Suppressor macrophage treated with lipopolysaccharide for 4 hours (primary cell): ENCODE measurements at regions not wholly inside any gene's neighbourhood (a gene's known extent, or its start where the extent isn't known, plus 50 kb on each side); places are given as distances from the start of the nearest gene placed in this dataset.
A peak's percentile ranks its signal among the peaks of the same experiment; 100 is the strongest.
"Not testable (repeated sequence)": the region's sequence is repeated elsewhere in the genome, so short reads cannot be mapped to it uniquely, and the experiment has no call there.

Source experiments
- DNase-seq: peaks from one replicate; pipeline ENCODE4 v3.0.0-alpha.2; 2020

GRCh38 chr5:117681431-117682254 is 1107.0 kb upstream of the SEMA6A start:
- no peak for DNase-seq

DNA sequence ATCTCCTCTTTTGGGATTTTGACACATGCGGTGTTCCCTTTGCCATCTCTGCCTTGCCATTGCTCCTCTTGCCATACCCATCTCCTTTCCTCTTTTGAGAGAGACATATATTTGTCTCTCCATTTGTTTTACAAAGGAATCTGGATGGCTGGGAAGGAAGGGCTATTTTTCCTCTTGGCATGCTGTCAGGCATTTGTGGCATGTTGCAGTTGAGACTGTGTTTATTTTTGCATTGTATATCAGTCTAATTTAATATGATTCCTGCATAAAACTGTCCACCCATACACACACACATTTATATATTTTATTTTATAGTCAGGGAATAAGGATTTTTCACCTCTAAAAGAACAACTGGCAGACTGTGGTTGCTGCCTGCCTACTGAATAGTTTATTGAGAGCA is 1105.8 kb upstream of the SEMA6A start:
- DNase-seq, result no peak

DNA sequence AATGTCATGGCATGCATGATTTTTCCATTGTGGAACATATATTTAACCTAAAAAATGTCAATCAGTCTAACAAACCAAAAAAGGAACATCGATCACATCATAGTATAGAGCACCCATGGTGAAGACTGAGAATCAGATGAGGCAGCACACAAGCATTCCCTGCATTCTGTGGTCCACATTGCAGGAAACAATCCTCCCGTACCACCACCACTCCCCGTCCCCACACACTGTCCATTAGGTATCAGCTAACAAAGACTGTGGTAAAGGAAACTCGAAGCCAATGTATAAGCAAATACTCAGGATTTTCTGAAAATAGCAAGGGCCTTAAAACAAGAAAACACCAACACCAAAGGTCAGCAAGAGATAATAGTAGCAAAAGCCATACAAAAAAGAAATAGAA is 1104.4 kb upstream of the SEMA6A start:
- no peak for DNase-seq

DNA sequence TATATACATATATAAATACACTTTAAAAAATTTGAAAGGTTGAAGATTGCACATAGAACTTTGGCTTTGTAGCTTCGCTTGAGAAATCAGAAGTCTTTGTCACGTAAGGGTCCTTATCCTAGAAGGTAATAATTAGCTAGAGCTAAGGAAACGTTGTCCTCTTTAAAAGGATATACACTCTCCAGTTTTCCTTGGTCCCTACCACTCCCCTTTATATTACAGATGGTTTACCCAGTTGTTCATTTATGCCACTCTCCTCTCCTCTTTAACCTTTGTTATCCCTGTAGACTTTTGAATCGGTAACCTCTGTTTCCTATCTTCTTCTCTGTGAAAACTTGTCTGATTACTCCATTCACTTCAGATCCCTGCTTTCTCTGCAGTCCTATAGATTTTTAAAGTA is 1101.0 kb upstream of the SEMA6A start:
- DNase-seq, result no peak

DNA sequence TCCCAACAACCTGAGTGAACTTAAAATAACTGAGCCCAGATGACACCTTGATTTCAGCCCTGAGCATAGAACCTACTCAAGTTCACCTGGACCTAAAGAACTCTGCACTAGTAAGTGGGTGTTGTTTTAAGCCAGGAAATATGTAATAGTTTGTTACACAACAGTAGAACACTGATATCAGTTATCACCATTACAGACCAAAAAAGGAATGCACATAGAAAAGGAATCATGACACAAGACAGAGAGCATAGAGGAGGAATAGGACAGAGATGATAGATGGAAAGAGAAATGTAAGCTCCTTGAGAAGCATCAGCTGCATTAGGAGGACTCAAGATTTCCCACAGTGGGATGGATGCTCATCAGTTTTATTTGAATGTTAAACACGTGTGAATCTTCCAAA is 1096.9 kb upstream of the SEMA6A start:
- no peak for DNase-seq

- no peak for DNase-seq
Measured at GRCh38 chr5:117667105-117667504, 1092.5 kb upstream of the SEMA6A start.

- no peak for DNase-seq
Measured at GRCh38 chr5:117665121-117665520, 1090.5 kb upstream of the SEMA6A start.

GRCh38 chr5:117662361-117662760 is 1087.7 kb upstream of the SEMA6A start:
- no peak for DNase-seq

DNA sequence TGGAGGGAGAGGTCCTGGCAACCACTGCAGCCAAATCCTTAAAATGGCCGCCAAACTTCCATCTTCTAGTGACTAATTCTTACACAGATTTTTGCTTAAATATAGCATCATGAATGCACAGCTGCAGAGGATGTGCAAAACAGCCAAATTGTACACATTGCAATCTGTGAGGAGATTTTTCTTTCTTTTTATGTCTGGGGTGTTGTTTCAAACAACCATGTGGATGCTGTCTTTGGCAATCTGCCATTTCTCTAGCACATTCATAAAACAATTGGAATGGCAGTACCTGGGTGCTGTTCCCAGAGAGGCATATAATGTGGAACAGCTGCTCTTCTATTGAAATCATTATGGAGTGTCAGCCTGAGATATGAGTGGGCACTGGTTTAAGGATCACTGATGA is 1082.9 kb upstream of the SEMA6A start:
- no peak for DNase-seq

GRCh38 chr5:117652958-117653280 is 1078.3 kb upstream of the SEMA6A start:
- DNase-seq, result no peak

DNA sequence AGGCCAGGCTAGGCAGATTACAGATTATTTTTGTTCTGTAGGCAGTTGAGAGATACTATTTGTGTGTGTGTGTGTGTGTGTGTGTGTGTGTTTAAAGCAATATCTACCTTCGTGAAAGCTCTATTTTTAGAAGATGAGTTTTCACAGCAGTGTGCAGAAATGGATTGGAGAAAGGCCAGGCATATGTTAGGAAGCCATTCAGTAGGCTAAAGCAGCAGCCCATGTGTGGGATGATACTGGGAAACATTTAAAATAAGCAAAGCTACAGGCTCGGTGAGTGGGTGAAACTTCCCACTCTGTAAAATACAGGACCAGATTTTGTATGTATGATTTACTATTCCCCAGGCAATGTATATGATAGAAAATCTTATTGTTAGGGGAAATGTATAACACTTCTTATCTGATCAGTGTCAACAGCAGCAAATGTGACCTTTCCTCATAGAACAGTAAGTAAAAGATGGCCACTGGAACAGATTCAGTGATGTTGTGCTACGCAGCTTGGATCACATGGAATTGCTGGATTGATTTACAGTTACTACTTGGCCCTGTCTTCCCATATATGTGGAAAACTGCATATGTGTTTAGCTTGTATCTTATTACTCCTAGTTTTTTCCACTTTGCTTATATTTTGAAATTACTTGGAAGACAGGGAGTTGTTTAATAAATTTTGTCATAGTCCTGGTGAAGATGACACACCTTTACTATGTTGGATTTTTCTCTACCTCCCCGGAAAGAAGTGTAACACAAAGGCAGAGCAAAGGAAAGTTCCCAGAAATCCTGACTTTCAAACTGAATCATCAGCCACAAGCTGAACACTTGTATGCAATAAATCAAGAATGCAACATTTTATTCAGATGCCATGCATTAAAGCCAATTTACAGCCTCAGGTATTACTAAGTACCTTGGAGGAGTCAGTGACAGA is 1077.7 kb upstream of the SEMA6A start:
- no peak for DNase-seq

DNA sequence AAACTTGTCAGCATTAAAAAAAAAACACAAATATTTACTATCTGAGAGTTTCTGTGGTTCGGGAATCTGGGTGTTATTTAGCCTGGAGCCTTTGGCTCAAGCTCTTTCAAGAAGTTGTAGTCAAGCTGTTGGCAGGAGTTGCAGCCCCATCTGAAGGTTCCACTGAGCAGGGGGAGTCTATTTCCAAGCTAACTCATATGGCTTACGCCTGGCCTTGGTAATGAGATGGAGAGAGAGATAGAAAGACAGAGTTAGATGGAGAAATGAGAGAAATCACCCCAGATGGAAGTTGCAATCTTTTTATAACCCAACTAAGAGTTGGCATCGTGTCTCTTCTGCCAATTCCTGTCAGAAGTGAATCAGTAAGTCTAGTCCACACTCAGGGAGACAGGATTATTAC is 1075.2 kb upstream of the SEMA6A start:
- no peak for DNase-seq

DNA sequence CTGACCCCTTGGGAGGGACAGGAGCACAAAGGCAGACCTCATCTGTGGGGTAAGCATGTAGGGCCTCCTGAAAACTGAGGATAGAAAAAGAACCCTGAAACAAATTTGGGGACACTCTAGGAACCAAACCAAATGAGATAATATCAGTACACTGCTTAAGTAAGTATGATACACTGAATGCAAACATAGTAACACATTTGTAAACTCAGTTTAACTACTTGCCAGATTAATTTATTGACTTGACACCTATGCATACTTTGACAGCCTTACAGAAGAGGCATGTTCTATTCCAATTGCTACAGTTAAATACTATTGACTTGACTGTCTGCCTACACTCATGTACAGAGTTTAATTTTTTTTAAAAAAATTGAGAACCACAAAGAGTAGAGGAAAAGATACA is 1070.8 kb upstream of the SEMA6A start:
- no peak for DNase-seq

- DNase-seq, result no peak
Measured at GRCh38 chr5:117638581-117638980, 1064.0 kb upstream of the SEMA6A start.

DNA sequence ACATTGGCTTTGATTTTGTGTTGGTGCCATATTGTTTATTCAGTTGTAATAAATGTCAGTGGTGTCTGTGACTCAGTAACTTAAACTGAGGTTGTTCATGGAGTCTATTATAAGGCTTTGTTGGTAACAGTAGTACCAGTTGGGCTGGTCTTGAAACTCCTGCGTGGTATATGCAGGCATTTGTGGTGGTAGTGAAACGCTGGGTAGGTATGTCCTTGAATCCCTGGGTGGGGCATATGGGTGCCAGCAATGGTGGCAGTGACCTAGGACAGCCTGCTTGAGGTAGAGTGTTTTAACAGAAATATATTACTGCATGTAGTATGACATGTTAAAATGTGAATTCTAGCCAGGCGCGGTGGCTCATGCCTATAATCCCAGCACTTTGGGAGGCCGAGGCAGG is 1058.5 kb upstream of the SEMA6A start:
- DNase-seq, result no peak

DNA sequence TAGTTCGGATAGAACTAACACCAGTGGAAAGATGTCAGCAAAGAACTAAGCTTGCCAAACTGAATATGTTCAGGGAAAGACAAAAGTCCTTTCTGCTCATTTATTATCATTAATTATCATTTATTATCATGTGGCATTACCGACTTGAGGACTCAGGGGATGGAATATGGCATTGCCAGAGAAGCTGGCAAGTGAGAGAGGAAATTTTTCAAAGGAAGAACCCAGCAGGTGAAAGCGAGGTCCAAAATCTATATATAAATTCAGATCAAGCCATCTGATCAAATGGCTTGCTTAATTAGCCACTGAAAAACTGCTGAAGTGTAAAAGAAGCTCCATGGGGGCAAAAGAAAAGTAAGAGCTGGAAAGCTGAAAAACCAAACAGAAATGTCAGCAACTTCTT is 1049.6 kb upstream of the SEMA6A start:
- no peak for DNase-seq

GRCh38 chr5:117623042-117623805 is 1048.6 kb upstream of the SEMA6A start:
- DNase-seq, result no peak

- no peak for DNase-seq
Measured at GRCh38 chr5:117621921-117622320, 1047.3 kb upstream of the SEMA6A start.

- no peak for DNase-seq
Measured at GRCh38 chr5:117615226-117615625, 1040.6 kb upstream of the SEMA6A start.

DNA sequence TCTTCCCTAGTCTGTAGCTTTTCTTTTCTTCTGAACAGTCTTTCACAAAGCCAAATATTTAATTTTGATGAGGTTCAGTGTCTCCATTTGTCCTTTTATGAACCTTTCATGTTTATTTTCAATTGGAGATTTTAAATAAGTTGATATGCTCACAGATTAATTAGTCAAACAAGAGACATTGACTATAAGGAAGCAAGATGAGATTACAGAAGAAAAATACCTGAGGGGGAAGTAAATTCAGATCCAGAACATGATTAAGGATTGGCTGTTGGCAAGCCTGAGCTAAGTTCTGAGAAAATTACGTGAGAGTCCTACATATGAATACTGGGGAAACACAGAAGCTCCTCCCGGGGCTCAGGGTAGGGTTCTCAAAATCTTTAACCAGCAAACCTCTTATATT is 1039.8 kb upstream of the SEMA6A start:
- no peak for DNase-seq

GRCh38 chr5:117604845-117605244 is 1030.2 kb upstream of the SEMA6A start:
- no peak for DNase-seq

- DNase-seq, result not testable (repeated sequence)
Measured at GRCh38 chr5:117599811-117600210, 1025.2 kb upstream of the SEMA6A start.

DNA sequence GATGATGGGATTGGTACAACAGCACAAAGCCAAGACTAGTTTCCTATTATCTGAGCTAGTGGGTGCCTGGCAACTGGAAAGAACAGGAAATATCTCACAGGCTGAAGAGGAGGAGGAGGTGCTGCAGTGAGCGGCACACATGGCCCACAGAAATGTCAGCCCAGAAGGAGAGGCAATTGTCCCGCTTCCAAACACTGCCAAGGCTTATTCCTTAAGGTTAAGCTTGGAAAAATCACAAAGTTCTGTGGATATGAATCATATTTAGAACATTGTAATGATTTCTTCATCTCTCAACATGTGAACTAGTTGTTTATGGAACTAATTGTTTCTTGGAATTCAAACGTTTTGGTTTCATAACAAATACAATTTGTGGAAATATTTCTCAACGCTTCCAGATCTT is 1019.5 kb upstream of the SEMA6A start:
- DNase-seq, result no peak

- peak; percentile 13 for DNase-seq
Measured at GRCh38 chr5:117590944-117591343, 1016.3 kb upstream of the SEMA6A start.
